BLaER1 (cell line): ENCODE measurements at regions not wholly inside any gene's neighbourhood (a gene's known extent, or its start where the extent isn't known, plus 50 kb on each side); places are given as distances from the start of the nearest gene placed in this dataset.

Experiments
- H3K27ac ChIP-seq: shearing (Covaris generic); formaldehyde crosslinking; 2 replicates; pipeline ENCODE4 v1.8.1; 2022
- H3K27me3 ChIP-seq: shearing (Covaris generic); formaldehyde crosslinking; 2 replicates; pipeline ENCODE4 v1.8.1; 2022
- H3K36me3 ChIP-seq: shearing (Covaris generic); formaldehyde crosslinking; 2 replicates; pipeline ENCODE4 v1.8.1; 2022
- H3K4me1 ChIP-seq: shearing (Covaris generic); formaldehyde crosslinking; 2 replicates; pipeline ENCODE4 v1.8.1; 2022
- H3K4me2 ChIP-seq: shearing (Covaris generic); formaldehyde crosslinking; 2 replicates; pipeline ENCODE4 v1.8.1; 2022
- H3K4me3 ChIP-seq: shearing (Covaris generic); formaldehyde crosslinking; 2 replicates; pipeline ENCODE4 v1.8.1; 2022
- H3K9ac ChIP-seq: shearing (Covaris generic); formaldehyde crosslinking; 2 replicates; pipeline ENCODE4 v1.8.1; 2022
- H3K9me3 ChIP-seq: shearing (Covaris generic); formaldehyde crosslinking; 2 replicates; pipeline ENCODE4 v1.8.1; 2022
- H4K20me1 ChIP-seq: shearing (Covaris generic); formaldehyde crosslinking; 2 replicates; pipeline ENCODE4 v1.8.1; 2022
- Cebpa-rat ChIP-seq: shearing (Covaris generic); IDR thresholded peaks from 2 replicates; pipeline ENCODE4 v1.8.1; 2022

GRCh38 chr2:16073921-16074425 lies 133.6 kb downstream of the MYCN start:
- Histone ChIP-seq H3K4me1 (peaks cover 25% of the 10 kb centered on the region), H3K4me2 (peak overlapping the region; percentile 69), H3K4me3 (no peak overlapping the region), H3K27me3 (no peaks in the 10 kb centered on the region), H3K9me3 (no peaks in the 10 kb centered on the region), H3K9ac (no peak overlapping the region), H3K36me3 (no peaks in the 10 kb centered on the region), H3K27ac (peak overlapping the region; percentile 62), H4K20me1 (no peaks in the 10 kb centered on the region)
- no peak for TF ChIP-seq Cebpa-rat

GRCh38 chr2:16073471-16073870 lies 133.1 kb downstream of the MYCN start:
- Histone ChIP-seq H3K4me1 (peaks cover 28% of the 10 kb centered on the region), H3K27ac (peak overlapping the region; percentile 62), H3K27me3 (no peaks in the 10 kb centered on the region), H3K36me3 (no peaks in the 10 kb centered on the region), H3K4me3 (no peak overlapping the region), H3K9ac (no peak overlapping the region), H4K20me1 (no peaks in the 10 kb centered on the region), H3K4me2 (peak overlapping the region; percentile 69), H3K9me3 (no peaks in the 10 kb centered on the region)
- no peak for TF ChIP-seq Cebpa-rat

DNA sequence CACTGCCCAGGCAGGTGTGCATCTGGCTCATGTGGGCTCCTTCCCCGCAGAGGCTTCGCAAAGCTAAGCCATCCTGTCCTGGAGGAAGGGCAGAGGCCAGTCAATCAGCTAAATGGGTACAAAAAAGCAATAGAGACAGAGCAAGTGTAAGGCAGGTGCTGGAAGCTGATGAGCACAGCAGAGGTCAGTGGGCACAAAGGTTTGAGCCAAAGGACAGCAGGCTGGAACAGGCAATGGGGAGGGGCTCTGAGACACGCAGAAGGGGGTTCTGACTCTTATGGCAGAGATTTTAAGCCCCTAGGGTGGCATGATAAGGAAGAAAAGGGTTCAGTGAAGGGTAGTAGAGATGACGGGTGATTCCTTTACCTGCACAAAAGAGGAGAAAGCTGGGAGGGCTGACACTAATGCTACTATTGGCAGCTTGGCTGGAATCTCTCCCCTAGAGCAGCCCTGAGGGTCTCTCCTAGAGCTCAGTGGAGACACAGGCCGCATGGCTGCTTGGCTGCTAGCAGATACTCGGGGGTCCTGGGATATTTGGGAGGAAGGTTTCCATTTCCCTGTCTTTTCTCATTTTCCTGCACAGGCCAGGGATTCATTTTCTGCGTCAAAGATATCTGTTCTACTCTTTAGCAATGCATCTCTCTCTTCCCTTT lies 132.4 kb downstream of the MYCN start:
- H3K9me3 ChIP-seq: peaks cover 4% of the 10 kb centered on the region; the same call in 1 of the 2 replicates
- no peaks in the 10 kb centered on the region for H4K20me1 ChIP-seq
- no peak overlapping the region for H3K4me3 ChIP-seq
- H3K27ac ChIP-seq: peak overlapping the region; percentile 62
- no peak for TF ChIP-seq Cebpa-rat
- peak overlapping the region; percentile 69 for H3K4me2 ChIP-seq
- no peaks in the 10 kb centered on the region for H3K27me3 ChIP-seq
- H3K9ac ChIP-seq: no peak overlapping the region
- H3K36me3 ChIP-seq: no peaks in the 10 kb centered on the region
- H3K4me1 ChIP-seq: peaks cover 28% of the 10 kb centered on the region

GRCh38 chr2:16071865-16072637 lies 131.7 kb downstream of the MYCN start:
- peaks cover 28% of the 10 kb centered on the region for H3K4me1 ChIP-seq
- H3K9me3 ChIP-seq: peaks cover 5% of the 10 kb centered on the region; the same call in 1 of the 2 replicates
- no peaks in the 10 kb centered on the region for H3K27me3 ChIP-seq
- no peaks in the 10 kb centered on the region for H4K20me1 ChIP-seq
- no peaks in the 10 kb centered on the region for H3K36me3 ChIP-seq
- peak overlapping the region; percentile 69 for H3K4me2 ChIP-seq
- no peak for TF ChIP-seq Cebpa-rat
- no peak overlapping the region for H3K4me3 ChIP-seq
- 0 out of 2 replicates have a peak overlapping the region, but pooled peaks have one; percentile 62 for H3K27ac ChIP-seq
- no peak overlapping the region for H3K9ac ChIP-seq

DNA sequence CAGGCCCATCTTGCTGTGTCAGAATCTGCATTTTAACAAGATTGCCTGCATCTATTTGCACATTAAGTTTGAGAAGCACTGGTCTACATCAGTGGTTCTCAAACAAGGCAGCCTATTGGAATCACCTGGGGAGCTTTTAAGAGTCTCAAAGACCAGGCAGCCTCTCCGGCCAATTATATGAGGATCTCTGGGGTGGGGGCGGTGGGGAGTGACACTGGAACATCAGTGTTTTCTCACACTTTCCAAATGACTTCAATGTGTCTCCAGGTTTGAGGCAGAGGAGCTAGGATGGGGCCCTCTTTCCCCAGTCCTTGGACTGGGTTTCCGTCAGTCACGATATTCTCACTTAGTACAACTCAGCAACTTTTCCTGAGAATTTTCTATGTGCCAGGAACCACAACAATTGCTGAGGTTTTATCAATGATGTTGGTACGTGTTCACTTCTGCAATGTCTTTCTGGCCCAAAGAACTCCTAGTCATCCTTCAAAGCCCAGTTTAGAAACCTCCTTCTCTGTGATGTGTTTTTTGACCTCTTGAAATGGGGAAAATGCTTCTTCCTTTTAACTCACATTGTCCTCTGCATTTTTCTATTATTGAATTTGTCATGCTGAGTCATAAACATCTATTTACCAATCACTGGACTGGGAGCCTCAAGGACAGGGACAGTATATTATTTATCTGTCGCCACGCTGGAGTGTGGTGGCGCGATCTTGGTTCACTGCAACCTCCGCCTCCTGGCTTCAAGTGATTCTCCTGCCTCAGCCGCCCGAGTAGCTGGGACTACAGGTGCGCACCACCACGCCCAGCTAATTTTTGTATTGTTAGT lies 130.9 kb downstream of the MYCN start:
- Histone ChIP-seq H3K36me3 (no peaks in the 10 kb centered on the region), H3K4me2 (no peak overlapping the region), H3K9me3 (peaks cover 6% of the 10 kb centered on the region; the same call in 1 of the 2 replicates), H3K27ac (no peak overlapping the region), H3K4me3 (no peak overlapping the region), H3K27me3 (no peaks in the 10 kb centered on the region), H3K9ac (no peak overlapping the region), H3K4me1 (peaks cover 28% of the 10 kb centered on the region), H4K20me1 (no peaks in the 10 kb centered on the region)
- no peak for TF ChIP-seq Cebpa-rat

- H3K9me3 ChIP-seq: peaks cover 9% of the 10 kb centered on the region; the same call in 1 of the 2 replicates
- H3K27ac ChIP-seq: no peak overlapping the region
- H3K4me3 ChIP-seq: no peak overlapping the region
- no peak for TF ChIP-seq Cebpa-rat
- no peaks in the 10 kb centered on the region for H3K36me3 ChIP-seq
- no peaks in the 10 kb centered on the region for H3K27me3 ChIP-seq
- no peak overlapping the region for H3K4me2 ChIP-seq
- no peaks in the 10 kb centered on the region for H4K20me1 ChIP-seq
- peaks cover 28% of the 10 kb centered on the region for H3K4me1 ChIP-seq
- no peak overlapping the region for H3K9ac ChIP-seq
Observed at GRCh38 chr2:16070648-16070971, 130.3 kb downstream of the MYCN start.

DNA sequence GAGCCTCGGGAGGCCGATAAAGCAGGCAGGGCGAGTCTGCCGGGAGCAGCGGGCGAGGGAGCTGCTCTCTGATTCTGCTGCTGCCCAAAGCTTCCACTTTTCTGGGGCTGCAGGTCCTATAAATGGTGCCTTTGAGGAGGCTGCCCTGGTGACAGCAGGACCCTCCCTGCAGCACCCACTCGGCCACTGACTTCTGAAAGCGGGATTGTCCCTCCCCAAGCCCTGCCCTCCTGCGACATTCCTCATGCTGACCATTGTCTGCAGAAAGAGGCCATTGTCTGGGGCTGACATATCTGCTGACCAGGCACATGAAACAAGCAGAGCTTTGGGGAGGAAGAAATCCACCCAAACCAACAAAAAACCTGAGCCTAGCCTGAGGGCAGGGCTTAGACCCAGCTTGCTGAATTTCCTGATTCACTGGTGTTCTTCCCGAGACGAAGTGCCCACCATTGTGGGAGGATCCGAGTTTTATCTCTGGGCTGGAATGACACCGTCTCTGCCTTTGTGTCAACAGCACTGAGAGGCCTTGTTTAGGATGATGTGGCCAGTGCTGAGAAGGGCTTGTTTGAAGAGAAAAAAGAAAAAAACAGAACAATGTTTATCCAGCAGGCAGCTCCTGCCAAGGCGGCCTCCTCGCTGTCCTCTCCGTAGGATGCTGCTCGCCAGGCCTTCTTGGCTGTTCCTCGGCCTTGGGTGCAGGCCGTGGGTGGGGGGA lies 129.7 kb downstream of the MYCN start:
- Histone ChIP-seq H3K36me3 (no peaks in the 10 kb centered on the region), H3K9me3 (peaks cover 10% of the 10 kb centered on the region), H3K4me2 (no peak overlapping the region), H3K27me3 (no peaks in the 10 kb centered on the region), H3K4me1 (peaks cover 28% of the 10 kb centered on the region), H3K4me3 (no peak overlapping the region), H4K20me1 (no peaks in the 10 kb centered on the region), H3K9ac (no peak overlapping the region), H3K27ac (no peak overlapping the region)
- TF ChIP-seq Cebpa-rat: no peak

- Histone ChIP-seq H3K36me3 (no peaks in the 10 kb centered on the region), H3K4me1 (peaks cover 28% of the 10 kb centered on the region), H4K20me1 (no peaks in the 10 kb centered on the region), H3K4me2 (no peak overlapping the region), H3K27ac (no peak overlapping the region), H3K4me3 (no peak overlapping the region), H3K27me3 (no peaks in the 10 kb centered on the region), H3K9ac (no peak overlapping the region), H3K9me3 (peaks cover 15% of the 10 kb centered on the region)
- no peak for TF ChIP-seq Cebpa-rat
Observed at GRCh38 chr2:16069663-16069932, 129.2 kb downstream of the MYCN start.

GRCh38 chr2:16068552-16068940 lies 128.2 kb downstream of the MYCN start:
- no peaks in the 10 kb centered on the region for H3K27me3 ChIP-seq
- H3K4me2 ChIP-seq: no peak overlapping the region
- peaks cover 25% of the 10 kb centered on the region for H3K9me3 ChIP-seq
- H3K4me3 ChIP-seq: no peak overlapping the region
- H3K9ac ChIP-seq: no peak overlapping the region
- no peak overlapping the region for H3K27ac ChIP-seq
- H3K36me3 ChIP-seq: no peaks in the 10 kb centered on the region
- no peak for TF ChIP-seq Cebpa-rat
- peaks cover 22% of the 10 kb centered on the region for H3K4me1 ChIP-seq
- H4K20me1 ChIP-seq: no peaks in the 10 kb centered on the region
